ENCODE measurements at regions not wholly inside any gene's neighbourhood (a gene's known extent, or its start where the extent isn't known, plus 50 kb on each side); places are given as distances from the start of the nearest gene placed in this dataset.

DNA sequence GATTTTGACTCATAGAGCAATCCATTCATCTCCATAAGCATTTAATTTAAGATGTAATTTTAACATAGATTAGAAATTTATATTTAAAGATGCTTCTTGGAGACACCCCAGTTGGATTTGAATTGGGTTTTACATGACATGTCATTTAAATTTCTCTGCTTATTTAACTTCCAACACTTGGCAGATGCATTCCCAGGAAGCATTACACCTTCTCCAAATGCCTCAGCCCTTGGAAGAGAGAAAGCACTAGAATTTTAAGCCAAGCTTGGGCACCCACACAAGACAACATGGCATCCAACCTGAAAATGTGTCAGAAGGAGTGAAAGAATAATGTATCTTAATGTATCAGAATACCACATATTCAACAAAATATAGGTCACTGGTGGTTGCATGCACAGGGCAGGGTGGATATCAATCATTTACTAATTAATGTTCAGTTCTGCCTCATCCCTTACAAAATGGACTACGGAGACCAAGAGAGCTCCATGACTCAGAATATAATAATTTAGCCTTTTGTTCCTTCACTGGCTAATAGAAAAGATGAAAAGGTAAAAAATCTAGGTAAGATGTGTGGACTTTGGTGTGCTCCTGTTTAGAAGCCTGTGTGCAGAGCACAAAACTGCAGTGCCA lies 541.7 kb upstream of the SORCS1 start:
- Mint-ChIP-seq H3K9me3 (peaks cover 22% of the 10 kb centered on the region), H3K36me3 (ENCODE audit: insufficient read depth) (no peaks in the 10 kb centered on the region), H3K27me3 (no peaks in the 10 kb centered on the region), H3K4me1 (no peaks in the 10 kb centered on the region), H3K27ac (ENCODE audit: low read depth) (no peak overlapping the region), H3K4me3 (no peak overlapping the region)
- ATAC-seq (replicated peaks; ENCODE audit: extremely low read depth, poor library complexity, severe bottlenecking) (no peak), DNase-seq (ENCODE audit: low spot score in 2 of 2) (no peak)

GRCh38 chr10:107701943-107702342 lies 537.4 kb upstream of the SORCS1 start:
- ATAC-seq (replicated peaks; ENCODE audit: extremely low read depth, poor library complexity, severe bottlenecking) (no peak), DNase-seq (ENCODE audit: low spot score in 2 of 2) (no peak)
- Mint-ChIP-seq H3K4me3 (no peak overlapping the region), H3K9me3 (peaks cover 30% of the 10 kb centered on the region), H3K27ac (ENCODE audit: low read depth) (no peak overlapping the region), H3K36me3 (ENCODE audit: insufficient read depth) (no peaks in the 10 kb centered on the region), H3K4me1 (no peaks in the 10 kb centered on the region), H3K27me3 (no peaks in the 10 kb centered on the region)

- no peaks in the 10 kb centered on the region for H3K36me3 Mint-ChIP-seq (ENCODE audit: insufficient read depth)
- ATAC-seq (replicated peaks; ENCODE audit: extremely low read depth, poor library complexity, severe bottlenecking), result no peak
- no peak overlapping the region for H3K4me3 Mint-ChIP-seq
- DNase-seq (ENCODE audit: low spot score in 2 of 2), result no peak
- H3K27me3 Mint-ChIP-seq, result no peaks in the 10 kb centered on the region
- no peak overlapping the region for H3K27ac Mint-ChIP-seq (ENCODE audit: low read depth)
- peaks cover 19% of the 10 kb centered on the region for H3K9me3 Mint-ChIP-seq
- H3K4me1 Mint-ChIP-seq, result no peaks in the 10 kb centered on the region
Observed at GRCh38 chr10:107692072-107692471, 527.6 kb upstream of the SORCS1 start.

GRCh38 chr10:107689323-107689722 lies 524.8 kb upstream of the SORCS1 start:
- H3K4me1 Mint-ChIP-seq, result no peaks in the 10 kb centered on the region
- no peaks in the 10 kb centered on the region for H3K27me3 Mint-ChIP-seq
- peaks cover 27% of the 10 kb centered on the region for H3K9me3 Mint-ChIP-seq
- no peaks in the 10 kb centered on the region for H3K36me3 Mint-ChIP-seq (ENCODE audit: insufficient read depth)
- H3K4me3 Mint-ChIP-seq, result no peak overlapping the region
- no peak overlapping the region for H3K27ac Mint-ChIP-seq (ENCODE audit: low read depth)
- DNase-seq (ENCODE audit: low spot score in 2 of 2), result no peak
- no peak for ATAC-seq (replicated peaks; ENCODE audit: extremely low read depth, poor library complexity, severe bottlenecking)

DNA sequence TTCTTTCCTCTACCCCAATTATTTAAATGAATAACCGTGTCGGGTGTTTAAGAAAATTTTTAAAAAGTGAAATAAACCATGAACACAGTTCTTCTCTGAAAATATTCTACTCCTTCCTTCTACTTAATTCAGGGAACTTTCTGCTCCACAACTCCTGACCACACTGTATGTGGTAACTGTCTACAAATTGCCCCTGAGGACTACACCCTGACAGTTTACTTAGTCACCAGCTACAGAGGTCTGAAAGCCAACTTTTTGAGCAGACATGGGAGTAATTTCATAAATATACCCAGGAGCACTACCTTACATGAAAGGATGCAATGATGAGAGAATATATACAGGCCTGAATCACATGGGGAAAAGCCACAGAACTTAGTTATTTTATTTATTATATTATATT lies 523.2 kb upstream of the SORCS1 start:
- no peaks in the 10 kb centered on the region for H3K27me3 Mint-ChIP-seq
- H3K9me3 Mint-ChIP-seq, result peaks cover 32% of the 10 kb centered on the region
- H3K4me3 Mint-ChIP-seq, result no peak overlapping the region
- H3K27ac Mint-ChIP-seq (ENCODE audit: low read depth), result no peak overlapping the region
- ATAC-seq (replicated peaks; ENCODE audit: extremely low read depth, poor library complexity, severe bottlenecking), result no peak
- DNase-seq (ENCODE audit: low spot score in 2 of 2), result no peak
- no peaks in the 10 kb centered on the region for H3K4me1 Mint-ChIP-seq
- no peaks in the 10 kb centered on the region for H3K36me3 Mint-ChIP-seq (ENCODE audit: insufficient read depth)

DNA sequence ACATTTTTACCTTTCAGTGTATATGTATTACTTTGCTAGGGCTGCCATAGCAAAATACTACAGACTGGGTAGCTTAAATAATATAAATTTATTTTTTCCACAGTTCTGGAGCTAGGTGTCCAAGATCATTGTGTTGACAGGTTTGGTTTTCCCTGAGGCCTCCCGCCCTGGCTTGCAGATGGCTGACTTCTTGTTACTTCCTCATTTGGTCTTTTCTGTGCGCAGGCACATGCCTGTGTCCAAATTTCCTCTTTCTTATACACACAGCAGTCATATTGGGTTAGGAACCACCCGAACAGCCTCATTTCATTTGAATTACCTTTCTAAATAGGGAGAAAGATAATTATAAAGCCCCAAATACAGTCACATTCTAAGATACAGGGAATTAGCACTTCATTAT lies 521.6 kb upstream of the SORCS1 start:
- no peak for DNase-seq (ENCODE audit: low spot score in 2 of 2)
- Mint-ChIP-seq H3K27ac (ENCODE audit: low read depth) (no peak overlapping the region), H3K9me3 (peaks cover 34% of the 10 kb centered on the region), H3K4me1 (no peaks in the 10 kb centered on the region), H3K36me3 (ENCODE audit: insufficient read depth) (no peaks in the 10 kb centered on the region), H3K4me3 (no peak overlapping the region), H3K27me3 (no peaks in the 10 kb centered on the region)
- ATAC-seq (replicated peaks; ENCODE audit: extremely low read depth, poor library complexity, severe bottlenecking), result no peak

DNA sequence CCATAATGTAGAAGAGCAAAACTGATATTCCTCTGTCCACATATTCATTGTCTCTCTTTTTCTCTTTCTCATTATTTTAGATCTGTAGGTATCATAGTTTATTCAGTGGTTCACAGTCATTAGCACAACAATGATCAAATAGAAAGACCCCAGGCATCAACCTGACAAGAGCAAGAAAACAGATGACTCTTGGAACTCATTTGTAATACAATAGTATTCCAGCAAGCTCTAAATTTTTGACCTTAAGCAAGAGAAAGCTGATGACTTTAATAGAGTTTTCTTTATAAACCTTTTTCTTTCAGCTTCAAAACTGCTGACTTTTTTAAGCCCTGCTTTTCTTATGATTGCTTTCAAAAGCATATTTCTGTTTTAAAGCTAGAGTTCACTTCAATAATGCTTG lies 507.5 kb upstream of the SORCS1 start:
- Mint-ChIP-seq H3K27me3 (no peaks in the 10 kb centered on the region), H3K36me3 (ENCODE audit: insufficient read depth) (peaks cover 1% of the 10 kb centered on the region), H3K27ac (ENCODE audit: low read depth) (no peak overlapping the region), H3K9me3 (peaks cover 22% of the 10 kb centered on the region), H3K4me1 (no peaks in the 10 kb centered on the region), H3K4me3 (no peak overlapping the region)
- no peak for DNase-seq (ENCODE audit: low spot score in 2 of 2)
- no peak for ATAC-seq (replicated peaks; ENCODE audit: extremely low read depth, poor library complexity, severe bottlenecking)

GRCh38 chr10:107666214-107666613 lies 501.7 kb upstream of the SORCS1 start:
- Mint-ChIP-seq H3K36me3 (ENCODE audit: insufficient read depth) (no peaks in the 10 kb centered on the region), H3K27ac (ENCODE audit: low read depth) (no peak overlapping the region), H3K4me3 (no peak overlapping the region), H3K27me3 (no peaks in the 10 kb centered on the region), H3K9me3 (peaks cover 44% of the 10 kb centered on the region), H3K4me1 (no peaks in the 10 kb centered on the region)
- no peak for DNase-seq (ENCODE audit: low spot score in 2 of 2)
- no peak for ATAC-seq (replicated peaks; ENCODE audit: extremely low read depth, poor library complexity, severe bottlenecking)

DNA sequence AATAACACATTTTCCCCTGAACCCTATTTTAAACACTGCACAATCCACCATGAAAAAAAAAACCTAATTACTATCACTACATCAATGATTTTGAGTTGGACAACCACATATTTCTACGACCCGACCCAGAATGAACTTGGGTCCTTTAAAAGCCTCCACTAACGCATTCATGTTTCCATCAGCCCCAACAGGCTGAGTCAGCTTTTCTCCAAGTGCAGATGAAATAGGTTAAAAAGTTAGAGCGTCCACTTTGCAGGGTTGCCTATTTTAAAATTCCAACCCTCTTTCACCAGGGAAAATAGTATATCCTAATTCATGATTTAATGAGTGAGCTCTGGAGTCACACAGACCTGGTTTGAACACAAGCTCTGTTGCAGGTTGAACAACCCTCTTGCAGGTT lies 501.0 kb upstream of the SORCS1 start:
- H3K27me3 Mint-ChIP-seq, result no peaks in the 10 kb centered on the region
- no peaks in the 10 kb centered on the region for H3K4me1 Mint-ChIP-seq
- ATAC-seq (replicated peaks; ENCODE audit: extremely low read depth, poor library complexity, severe bottlenecking) (no peak), DNase-seq (ENCODE audit: low spot score in 2 of 2) (no peak)
- H3K36me3 Mint-ChIP-seq (ENCODE audit: insufficient read depth), result no peaks in the 10 kb centered on the region
- H3K27ac Mint-ChIP-seq (ENCODE audit: low read depth), result no peak overlapping the region
- H3K9me3 Mint-ChIP-seq, result peaks cover 38% of the 10 kb centered on the region
- no peak overlapping the region for H3K4me3 Mint-ChIP-seq

GRCh38 chr10:107657851-107658250 lies 493.3 kb upstream of the SORCS1 start:
- no peak for DNase-seq (ENCODE audit: low spot score in 2 of 2)
- Mint-ChIP-seq H3K4me1 (no peaks in the 10 kb centered on the region), H3K36me3 (ENCODE audit: insufficient read depth) (no peaks in the 10 kb centered on the region), H3K27ac (ENCODE audit: low read depth) (no peak overlapping the region), H3K27me3 (no peaks in the 10 kb centered on the region), H3K4me3 (no peak overlapping the region), H3K9me3 (peaks cover 31% of the 10 kb centered on the region)
- ATAC-seq (replicated peaks; ENCODE audit: extremely low read depth, poor library complexity, severe bottlenecking), result no peak

- H3K36me3 Mint-ChIP-seq (ENCODE audit: insufficient read depth), result no peaks in the 10 kb centered on the region
- no peak for ATAC-seq (replicated peaks; ENCODE audit: extremely low read depth, poor library complexity, severe bottlenecking)
- no peaks in the 10 kb centered on the region for H3K27me3 Mint-ChIP-seq
- no peak overlapping the region for H3K27ac Mint-ChIP-seq (ENCODE audit: low read depth)
- H3K9me3 Mint-ChIP-seq, result peaks cover 28% of the 10 kb centered on the region
- DNase-seq (ENCODE audit: low spot score in 2 of 2), result no peak
- no peaks in the 10 kb centered on the region for H3K4me1 Mint-ChIP-seq
- no peak overlapping the region for H3K4me3 Mint-ChIP-seq
Observed at GRCh38 chr10:107656932-107657331, 492.4 kb upstream of the SORCS1 start.

DNA sequence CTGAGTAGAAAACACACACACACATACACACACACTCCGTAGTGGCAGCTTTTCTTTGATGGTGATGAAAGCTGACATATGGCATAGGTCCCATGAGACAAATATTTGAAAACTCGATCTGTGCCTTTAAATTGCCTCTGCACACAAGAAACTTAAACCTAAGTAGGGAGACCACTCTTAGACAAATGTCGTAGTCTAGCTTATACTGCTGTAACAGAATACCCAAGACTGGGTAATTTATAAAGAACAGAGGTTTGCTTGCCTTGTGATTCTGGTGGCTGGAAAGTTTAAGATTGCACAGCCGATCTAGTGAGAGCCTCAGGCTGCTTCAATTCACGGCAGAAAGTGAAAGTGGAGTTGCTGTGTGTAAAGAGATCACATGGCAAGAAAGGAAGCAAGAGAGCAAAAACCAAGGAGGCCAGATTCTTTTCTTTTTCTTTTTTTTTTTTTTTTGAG lies 489.4 kb upstream of the SORCS1 start:
- Mint-ChIP-seq H3K27me3 (no peaks in the 10 kb centered on the region), H3K4me3 (no peak overlapping the region), H3K9me3 (peaks cover 23% of the 10 kb centered on the region), H3K4me1 (no peaks in the 10 kb centered on the region), H3K36me3 (ENCODE audit: insufficient read depth) (no peaks in the 10 kb centered on the region), H3K27ac (ENCODE audit: low read depth) (no peak overlapping the region)
- ATAC-seq (replicated peaks; ENCODE audit: extremely low read depth, poor library complexity, severe bottlenecking), result no peak
- no peak for DNase-seq (ENCODE audit: low spot score in 2 of 2)

DNA sequence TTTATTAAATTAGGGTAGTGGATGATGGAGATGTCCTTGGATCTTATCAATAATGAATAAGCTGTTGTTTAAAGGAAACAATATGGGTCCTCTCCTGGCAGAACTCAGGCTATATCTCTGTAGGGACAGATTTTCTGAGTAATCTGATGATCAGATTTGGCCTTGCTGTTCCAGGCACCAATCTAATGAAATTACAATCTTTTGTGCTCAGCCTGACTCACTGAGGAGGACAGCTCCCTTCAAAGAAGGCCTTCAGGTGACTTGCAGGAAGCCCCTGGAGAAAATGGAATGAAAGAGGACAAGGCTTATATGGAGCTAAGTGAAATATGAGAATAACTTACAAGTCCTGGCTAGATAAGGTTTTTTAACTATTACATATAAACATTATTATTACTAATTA lies 486.4 kb upstream of the SORCS1 start:
- H3K36me3 Mint-ChIP-seq (ENCODE audit: insufficient read depth), result no peaks in the 10 kb centered on the region
- ATAC-seq (replicated peaks; ENCODE audit: extremely low read depth, poor library complexity, severe bottlenecking) (no peak), DNase-seq (ENCODE audit: low spot score in 2 of 2) (no peak)
- H3K4me3 Mint-ChIP-seq, result no peak overlapping the region
- H3K9me3 Mint-ChIP-seq, result peaks cover 17% of the 10 kb centered on the region
- H3K27ac Mint-ChIP-seq (ENCODE audit: low read depth), result no peak overlapping the region
- H3K27me3 Mint-ChIP-seq, result no peaks in the 10 kb centered on the region
- no peaks in the 10 kb centered on the region for H3K4me1 Mint-ChIP-seq

- Mint-ChIP-seq H3K36me3 (ENCODE audit: insufficient read depth) (no peaks in the 10 kb centered on the region), H3K9me3 (peaks cover 15% of the 10 kb centered on the region), H3K4me1 (no peaks in the 10 kb centered on the region), H3K27me3 (no peaks in the 10 kb centered on the region), H3K27ac (ENCODE audit: low read depth) (no peak overlapping the region), H3K4me3 (no peak overlapping the region)
- DNase-seq (ENCODE audit: low spot score in 2 of 2), result no peak
- no peak for ATAC-seq (replicated peaks; ENCODE audit: extremely low read depth, poor library complexity, severe bottlenecking)
Observed at GRCh38 chr10:107649249-107649648, 484.7 kb upstream of the SORCS1 start.

Measured in central memory CD8-positive, alpha-beta T cell (primary cell).